ENCODE measurements at regions not wholly inside any gene's neighbourhood (a gene's known extent, or its start where the extent isn't known, plus 50 kb on each side); places are given as distances from the start of the nearest gene placed in this dataset.
A peak's percentile ranks its signal among the peaks of the same experiment; 100 is the strongest.
"Not testable (repeated sequence)": the region's sequence is repeated elsewhere in the genome, so short reads cannot be mapped to it uniquely, and the experiment has no call there.

DNA sequence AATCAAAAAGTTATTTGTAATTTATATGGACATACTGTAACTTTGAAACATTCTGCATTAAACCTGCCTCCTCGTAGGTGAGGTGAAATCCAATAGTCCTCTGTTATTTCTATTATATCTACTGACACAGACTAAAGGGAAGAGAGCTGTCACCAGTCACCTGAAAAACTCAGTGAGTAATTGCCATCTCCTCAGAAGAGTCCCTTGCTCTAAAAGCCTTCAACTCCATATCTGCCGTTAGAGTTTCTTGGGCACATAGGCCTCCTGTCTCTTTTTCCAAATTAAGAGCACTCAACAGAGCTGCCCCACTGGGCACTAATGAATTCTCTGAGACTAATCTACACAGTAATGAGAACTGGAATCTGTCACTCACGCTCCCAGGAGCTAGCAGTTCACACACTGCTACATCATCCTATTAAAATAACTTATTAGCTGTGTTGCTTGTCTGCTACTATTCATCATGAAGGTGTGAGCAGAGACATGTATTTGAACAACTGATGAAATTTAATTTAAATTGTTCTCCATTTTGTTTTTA lies 67.3 kb upstream of the VCAN start:
- no peak for DNase-seq

DNA sequence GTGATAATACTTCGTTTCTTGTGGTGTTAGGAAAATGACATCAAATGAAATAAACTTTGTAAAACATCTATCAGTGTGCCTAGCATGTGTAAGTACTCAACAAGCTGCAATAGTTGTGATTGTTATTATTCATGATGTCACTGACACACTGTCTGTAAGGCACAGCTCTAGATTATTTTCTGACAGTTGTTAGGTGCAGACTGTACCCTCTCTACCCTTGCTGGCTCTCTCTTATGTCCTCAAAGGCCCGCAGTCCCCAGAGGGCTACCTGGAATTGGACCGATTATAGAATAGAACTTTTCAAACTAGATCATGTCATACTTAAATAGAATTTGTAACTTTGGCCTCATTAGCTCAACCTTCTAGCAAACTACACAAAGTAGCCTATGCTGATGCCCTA lies 65.9 kb upstream of the VCAN start:
- no peak for DNase-seq

DNA sequence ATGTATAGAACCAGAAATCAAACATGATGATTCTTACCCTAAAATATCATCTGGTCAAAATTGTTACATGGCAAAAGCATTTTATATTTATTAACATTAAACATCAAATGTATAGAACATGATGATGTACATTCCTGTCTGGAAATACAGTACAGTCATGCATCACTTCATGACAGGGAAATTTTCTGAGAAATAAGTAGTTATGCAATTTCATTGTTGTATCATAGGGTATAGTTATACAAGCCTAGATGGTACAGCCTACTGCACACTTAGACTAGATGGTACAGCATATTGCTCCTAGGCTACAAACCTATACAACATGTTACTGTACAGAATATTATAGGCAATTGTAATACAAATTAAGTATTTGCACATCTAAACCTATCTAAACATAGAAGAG lies 64.6 kb upstream of the VCAN start:
- DNase-seq: no peak

DNA sequence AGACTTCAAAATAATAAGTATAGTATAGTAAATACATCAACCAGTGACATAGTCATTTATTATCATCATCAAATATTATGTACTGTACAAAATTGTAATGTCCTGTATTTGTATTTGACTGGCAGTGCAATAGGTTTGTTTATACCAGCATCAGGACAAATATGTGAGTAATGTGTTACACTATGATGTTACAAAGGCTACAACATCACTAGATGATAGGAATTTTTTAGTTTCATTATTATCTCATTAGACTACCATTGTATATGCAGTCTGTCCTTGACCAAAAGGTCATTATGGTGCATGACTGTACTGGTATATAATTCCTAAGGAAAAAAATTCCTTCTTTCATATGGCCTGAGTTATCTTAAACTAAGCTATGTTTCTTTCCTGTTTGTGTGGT lies 63.6 kb upstream of the VCAN start:
- DNase-seq: no peak

DNA sequence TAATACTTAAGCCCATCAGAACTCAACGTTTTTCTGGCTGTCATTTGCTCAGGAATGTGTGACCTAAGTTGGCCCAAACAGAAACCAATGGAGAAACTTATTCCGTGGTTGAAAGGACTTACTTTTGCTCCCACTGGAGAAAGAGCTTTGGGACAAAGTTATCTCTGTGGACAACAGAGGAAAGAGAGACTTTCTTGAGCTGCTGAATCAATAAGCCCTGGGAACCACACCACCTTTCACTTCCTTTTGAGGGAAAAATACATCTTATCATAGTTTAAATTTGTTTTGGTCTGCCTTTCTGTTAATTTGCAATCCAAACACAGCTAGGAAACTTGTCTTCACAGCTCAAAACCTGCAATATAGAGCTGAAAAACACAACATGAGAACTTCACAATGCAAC lies 62.8 kb upstream of the VCAN start:
- DNase-seq: no peak

DNA sequence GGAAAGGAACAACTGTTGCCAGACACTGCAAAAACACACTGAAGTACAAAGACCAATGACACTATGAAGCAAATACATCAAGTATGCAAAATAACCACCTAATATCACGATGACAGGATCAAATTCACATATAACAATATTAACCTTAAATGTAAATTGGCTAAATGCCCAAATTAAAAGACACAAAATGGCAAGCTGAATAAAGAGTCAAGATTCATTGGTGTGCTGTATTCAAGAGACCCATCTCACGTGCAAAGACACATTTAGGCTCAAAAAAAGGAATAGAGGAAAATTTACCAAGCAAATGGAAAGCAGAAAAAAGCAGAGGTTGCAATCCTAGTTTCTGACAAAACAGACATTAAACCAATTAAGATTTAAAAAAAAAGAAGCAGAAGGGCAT lies 61.8 kb upstream of the VCAN start:
- DNase-seq: not testable (repeated sequence)

DNA sequence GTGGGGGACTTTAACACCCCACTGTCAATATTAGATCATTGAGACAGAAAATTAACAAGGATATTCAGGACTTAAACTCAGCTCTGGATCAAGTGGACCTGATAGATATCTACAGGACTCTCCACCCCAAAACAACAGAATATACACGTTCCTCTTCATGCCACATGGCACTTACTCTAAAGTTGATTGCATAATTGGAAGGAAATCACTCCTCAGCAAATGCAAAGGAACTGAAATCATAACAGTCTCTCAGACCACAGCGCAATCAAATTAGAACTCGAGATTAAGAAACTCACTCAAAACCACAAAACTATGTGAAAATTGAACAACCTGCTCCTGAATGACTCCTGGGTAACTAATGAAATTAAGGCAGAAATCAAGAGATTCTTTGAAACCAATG lies 61.2 kb upstream of the VCAN start:
- peak; percentile 63 for DNase-seq

DNA sequence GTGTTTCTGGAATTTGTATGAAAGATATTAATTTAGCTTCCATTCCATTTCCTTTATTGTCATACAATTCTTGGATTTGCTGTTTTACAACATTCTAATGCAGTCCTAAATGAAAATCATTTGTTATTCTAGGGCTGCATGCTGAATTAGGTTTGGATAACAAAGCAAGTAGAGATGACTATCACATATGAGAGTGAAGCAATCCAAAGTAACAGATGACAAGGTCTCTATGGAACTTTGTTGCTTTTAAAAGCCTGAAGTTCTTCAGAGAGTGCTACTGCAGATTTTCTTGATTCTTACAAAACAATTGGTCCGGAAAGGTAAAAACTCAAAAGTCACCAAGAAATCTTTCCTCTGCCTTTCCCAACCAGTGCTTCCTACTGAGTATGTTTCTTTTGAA lies 56.9 kb upstream of the VCAN start:
- no peak for DNase-seq

DNA sequence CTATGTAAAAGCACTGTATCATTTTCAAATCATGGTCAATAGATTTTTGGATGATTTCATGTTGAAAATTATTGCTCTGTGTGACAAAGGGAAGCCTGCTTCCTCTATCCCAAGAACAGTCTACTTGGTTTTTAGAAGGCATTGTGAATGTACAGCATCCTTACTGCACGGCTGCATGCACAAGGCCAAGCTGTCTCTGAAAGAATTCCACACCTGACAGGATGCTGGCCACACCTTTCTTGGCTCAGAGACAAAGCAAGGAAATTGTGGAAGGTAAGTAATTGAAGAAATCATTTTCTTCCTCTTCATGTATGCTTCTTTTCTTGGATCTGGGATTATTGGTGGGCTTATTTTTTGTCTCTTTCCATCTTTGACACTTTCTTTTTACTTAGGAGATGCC lies 53.7 kb upstream of the VCAN start:
- no peak for DNase-seq

DNA sequence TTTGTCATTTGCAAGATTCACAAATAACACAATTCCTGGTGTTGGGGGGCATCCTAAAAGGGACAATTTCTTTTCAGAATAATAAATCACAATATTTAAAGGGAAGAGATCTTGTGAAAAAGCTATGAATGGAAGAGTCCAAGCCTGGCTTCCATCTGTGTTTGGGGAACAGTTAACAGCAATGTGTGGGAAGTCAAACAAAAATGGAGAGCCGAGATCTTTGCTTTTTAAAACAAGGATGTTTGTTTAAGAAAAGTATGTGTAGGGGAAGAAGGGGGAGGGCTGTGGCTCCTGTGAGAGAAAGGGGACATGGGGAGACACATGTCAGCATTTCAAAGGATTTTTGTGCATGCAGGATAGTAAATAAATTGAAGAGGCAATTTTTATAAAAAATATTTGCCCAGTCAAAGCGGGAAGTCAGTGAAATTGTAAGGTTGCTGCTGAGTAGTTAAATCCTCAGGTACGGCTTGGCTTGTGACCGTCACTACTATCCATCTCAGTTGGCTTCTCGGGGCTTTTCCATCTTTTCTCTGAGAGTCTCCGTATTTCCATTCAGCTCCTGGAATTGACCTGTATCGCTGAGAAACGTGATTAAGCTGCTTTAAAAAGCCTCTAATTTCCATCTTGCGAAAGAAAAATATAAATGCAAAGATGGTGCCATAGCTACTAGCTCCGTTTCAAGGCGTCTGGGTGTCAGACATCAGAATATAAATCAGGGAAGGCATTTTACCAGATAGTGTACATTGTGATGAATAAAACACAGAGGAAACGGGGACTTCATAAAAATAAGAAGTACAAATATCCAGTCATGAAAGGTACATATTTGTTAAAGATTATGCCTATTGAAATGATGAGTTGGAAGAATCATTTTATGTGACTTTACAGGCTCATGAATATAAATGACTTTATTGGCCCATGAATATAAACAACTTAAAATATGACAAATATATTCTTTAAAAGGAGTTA lies 52.9 kb upstream of the VCAN start:
- DNase-seq: no peak
